ENCODE measurements at regions not wholly inside any gene's neighbourhood (a gene's known extent, or its start where the extent isn't known, plus 50 kb on each side); places are given as distances from the start of the nearest gene placed in this dataset.

DNA sequence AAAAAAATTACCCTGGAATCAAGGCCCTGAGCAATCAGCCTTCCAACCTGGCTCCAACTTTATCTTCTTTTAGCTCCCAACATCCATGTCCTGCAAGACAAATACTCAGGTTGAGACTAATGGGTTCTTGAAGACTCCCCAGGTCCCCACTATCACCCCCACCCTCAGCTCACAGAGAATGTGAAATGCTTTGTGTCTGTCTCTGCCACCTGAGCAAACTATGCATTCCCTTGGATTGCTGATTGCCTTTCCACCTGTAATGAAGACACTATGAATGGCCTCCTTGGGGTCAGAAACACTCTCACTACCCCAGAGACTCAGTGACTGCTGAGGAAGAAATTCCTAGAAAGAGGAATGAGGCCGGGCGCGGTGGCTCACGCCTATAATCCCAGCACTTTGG, 121.2 kb upstream of the GALNT2 start:
- no peak overlapping the region for H3K4me3 ChIP-seq (ENCODE audit: low read depth, low read length)
- TF ChIP-seq, protein P1, sequence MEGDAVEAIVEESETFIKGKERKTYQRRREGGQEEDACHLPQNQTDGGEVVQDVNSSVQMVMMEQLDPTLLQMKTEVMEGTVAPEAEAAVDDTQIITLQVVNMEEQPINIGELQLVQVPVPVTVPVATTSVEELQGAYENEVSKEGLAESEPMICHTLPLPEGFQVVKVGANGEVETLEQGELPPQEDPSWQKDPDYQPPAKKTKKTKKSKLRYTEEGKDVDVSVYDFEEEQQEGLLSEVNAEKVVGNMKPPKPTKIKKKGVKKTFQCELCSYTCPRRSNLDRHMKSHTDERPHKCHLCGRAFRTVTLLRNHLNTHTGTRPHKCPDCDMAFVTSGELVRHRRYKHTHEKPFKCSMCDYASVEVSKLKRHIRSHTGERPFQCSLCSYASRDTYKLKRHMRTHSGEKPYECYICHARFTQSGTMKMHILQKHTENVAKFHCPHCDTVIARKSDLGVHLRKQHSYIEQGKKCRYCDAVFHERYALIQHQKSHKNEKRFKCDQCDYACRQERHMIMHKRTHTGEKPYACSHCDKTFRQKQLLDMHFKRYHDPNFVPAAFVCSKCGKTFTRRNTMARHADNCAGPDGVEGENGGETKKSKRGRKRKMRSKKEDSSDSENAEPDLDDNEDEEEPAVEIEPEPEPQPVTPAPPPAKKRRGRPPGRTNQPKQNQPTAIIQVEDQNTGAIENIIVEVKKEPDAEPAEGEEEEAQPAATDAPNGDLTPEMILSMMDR (IDR thresholded peaks at IDR 0.05; ENCODE audit: low read depth, low read length): no peak

DNA sequence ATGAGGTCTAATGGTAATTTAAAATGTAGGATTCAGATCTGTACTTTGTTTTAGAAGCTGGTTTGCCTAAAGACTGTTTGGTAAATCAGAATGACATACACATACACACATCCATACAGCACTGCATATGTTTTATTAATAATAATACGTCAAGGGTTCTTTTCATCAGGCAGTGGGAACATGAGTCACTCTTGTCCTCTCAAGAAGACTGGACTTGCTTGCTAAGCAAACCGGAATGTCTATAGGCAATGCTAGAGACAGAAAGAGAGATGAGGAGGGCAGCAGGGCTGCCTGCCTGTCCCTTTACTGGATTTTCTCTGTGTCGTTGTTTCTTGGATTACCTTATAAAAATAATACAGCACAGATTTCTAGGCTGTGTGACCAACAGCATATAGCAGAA, 119.1 kb upstream of the GALNT2 start:
- TF ChIP-seq, protein P1 (IDR thresholded peaks at IDR 0.05; ENCODE audit: low read depth, low read length): no peak
- H3K4me3 ChIP-seq (ENCODE audit: low read depth, low read length): no peak overlapping the region

DNA sequence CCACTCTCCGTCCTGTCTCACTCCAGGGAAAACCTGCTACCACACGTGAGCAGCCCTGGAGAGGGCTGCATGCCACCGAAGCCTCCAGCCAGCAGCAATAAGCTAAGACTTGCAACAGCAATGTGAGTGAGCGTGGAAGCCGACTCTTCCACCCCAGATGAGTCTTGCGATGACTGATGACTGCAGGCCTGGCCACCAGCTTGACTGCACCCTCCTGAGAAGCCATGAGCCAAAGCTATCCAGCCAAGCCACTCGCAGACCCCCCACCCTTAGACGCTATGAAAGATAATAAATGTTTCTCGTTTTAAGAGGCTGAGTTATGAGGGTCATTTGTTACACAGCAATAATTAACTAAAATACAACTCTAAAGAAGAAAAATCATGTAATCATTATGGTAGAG, 118.6 kb upstream of the GALNT2 start:
- TF ChIP-seq, protein P1 (IDR thresholded peaks at IDR 0.05; ENCODE audit: low read depth, low read length): no peak
- H3K4me3 ChIP-seq (ENCODE audit: low read depth, low read length): no peak overlapping the region

DNA sequence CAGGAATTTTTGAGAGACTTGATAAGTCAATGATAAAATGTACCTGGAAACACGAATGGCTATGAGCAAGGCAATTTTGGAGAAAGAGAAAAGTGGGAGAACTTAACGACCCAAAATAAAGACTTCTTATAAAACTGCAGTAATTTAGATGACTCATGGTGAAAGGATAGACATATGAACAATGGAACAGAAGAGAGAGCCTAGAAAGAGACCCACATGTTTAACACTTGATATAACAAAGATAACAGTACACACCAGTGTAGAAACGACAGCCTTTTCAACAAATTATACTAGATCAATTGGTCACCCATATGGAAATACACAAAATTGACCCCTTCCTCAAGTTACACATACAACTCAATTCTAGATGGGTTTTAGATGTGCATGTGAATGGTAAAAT, 117.5 kb upstream of the GALNT2 start:
- H3K4me3 ChIP-seq (ENCODE audit: low read depth, low read length): no peak overlapping the region
- TF ChIP-seq, protein P1 (IDR thresholded peaks at IDR 0.05; ENCODE audit: low read depth, low read length): no peak

DNA sequence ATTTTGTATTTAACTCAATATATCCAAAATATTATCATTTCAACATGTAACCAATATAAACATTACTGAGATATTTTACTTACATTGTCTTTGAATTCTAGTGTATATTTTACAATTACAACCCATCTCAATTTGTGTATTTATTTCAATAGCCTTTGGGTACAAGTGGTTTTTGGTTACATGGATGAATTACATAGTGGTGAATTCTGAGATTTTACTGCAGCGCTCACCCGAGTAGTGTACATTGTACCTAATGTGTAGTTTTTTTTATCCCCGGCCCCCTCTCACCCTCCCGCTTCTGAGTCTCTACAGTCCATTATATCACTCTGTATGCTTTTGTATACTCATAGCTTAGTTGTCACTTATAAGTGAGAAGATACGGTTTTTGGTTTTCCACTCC, 117.0 kb upstream of the GALNT2 start:
- H3K4me3 ChIP-seq (ENCODE audit: low read depth, low read length): no peak overlapping the region
- TF ChIP-seq, protein P1 (IDR thresholded peaks at IDR 0.05; ENCODE audit: low read depth, low read length): no peak

DNA sequence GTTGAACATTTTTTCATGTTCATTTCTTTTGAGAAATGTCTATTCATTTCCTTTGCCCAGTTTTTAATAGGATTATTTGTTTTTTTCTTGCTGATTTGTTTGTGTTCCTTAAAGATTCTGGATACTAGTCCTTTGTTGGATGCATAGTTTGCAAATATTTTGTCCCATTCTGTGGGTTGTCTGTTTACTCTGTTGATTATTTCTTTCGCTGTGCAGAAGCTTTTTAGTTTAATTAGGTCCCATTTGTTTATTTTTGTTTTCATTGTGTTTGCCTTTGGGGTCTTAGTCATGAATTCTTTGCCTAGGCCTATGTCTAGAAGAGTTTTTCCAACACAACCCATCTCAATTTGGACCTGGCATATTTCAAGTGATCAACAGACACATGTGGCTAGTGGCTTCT, 116.1 kb upstream of the GALNT2 start:
- H3K4me3 ChIP-seq (ENCODE audit: low read depth, low read length): no peak overlapping the region
- TF ChIP-seq, protein P1 (IDR thresholded peaks at IDR 0.05; ENCODE audit: low read depth, low read length): no peak

DNA sequence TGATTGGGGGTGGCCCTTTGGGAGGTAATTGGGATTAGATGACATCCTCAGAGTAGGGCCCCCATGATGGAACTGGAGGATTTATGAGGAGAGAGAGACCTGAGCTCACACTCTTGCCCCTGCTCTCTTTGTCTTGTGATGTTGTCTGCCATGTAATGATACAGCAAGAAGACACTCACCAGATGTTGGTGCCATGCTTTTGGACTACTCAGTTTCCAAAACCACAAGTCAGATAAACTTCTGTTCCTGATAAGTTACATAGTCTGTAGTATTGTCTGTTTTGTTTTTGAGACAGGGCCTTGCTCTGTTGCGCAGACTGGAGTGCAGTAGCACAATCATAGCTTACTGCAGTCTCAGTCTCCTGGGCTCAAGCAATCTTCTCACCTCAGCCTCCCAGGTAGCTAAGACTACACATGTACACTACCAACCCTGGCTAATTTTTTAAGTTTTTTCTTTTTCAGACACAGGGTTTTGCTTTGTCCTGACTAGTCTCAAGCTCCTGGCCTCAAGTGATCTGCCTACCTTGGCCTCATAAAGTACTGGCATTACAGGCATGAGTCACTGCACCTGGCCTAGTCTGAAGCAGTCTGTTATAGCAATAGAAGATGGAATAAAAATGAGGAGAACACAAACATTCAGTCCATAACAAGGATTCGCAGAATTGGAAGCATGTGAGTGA, 115.0 kb upstream of the GALNT2 start:
- TF ChIP-seq, protein P1 (IDR thresholded peaks at IDR 0.05; ENCODE audit: low read depth, low read length): no peak

More for the DNA sequence above, 115.0 kb upstream of the GALNT2 start:
- H3K4me3 ChIP-seq (ENCODE audit: low read depth, low read length): no peak overlapping the region

Measured in WI38 (cell line).